Endodermal cell (in vitro differentiated cells): ENCODE measurements at regions not wholly inside any gene's neighbourhood (a gene's known extent, or its start where the extent isn't known, plus 50 kb on each side); places are given as distances from the start of the nearest gene placed in this dataset.
"Not testable (repeated sequence)": the region's sequence is repeated elsewhere in the genome, so short reads cannot be mapped to it uniquely, and the experiment has no call there.

Experiments
- DNase-seq: peaks from one replicate; pipeline ENCODE4 v3.0.0-alpha.2; 2017
- H3K27ac ChIP-seq: 2 replicates; pipeline ENCODE4 v1.5.1; 2013; ENCODE audit warnings: mild to moderate bottlenecking, low read depth, low read length, moderate library complexity
- H3K27me3 ChIP-seq: 2 replicates; pipeline ENCODE4 v1.6.1; 2013; ENCODE audit warnings: mild to moderate bottlenecking, low read length, moderate library complexity; ENCODE audit not compliant: insufficient read depth, control insufficient read depth, poor library complexity, severe bottlenecking
- H3K36me3 ChIP-seq: 2 replicates; pipeline ENCODE4 v1.7.0; 2013; ENCODE audit warnings: mild to moderate bottlenecking, low read length, moderate library complexity; ENCODE audit not compliant: control insufficient read depth, insufficient read depth
- H3K4me1 ChIP-seq: one replicate; pipeline ENCODE4 v1.7.0; 2013; ENCODE audit warnings: low read length; ENCODE audit not compliant: control insufficient read depth, insufficient read depth
- H3K4me3 ChIP-seq: 2 replicates; pipeline ENCODE4 v1.5.1; 2013; ENCODE audit warnings: mild to moderate bottlenecking, low read length, moderate library complexity
- H3K9ac ChIP-seq: 2 replicates; pipeline ENCODE4 v1.6.1; 2013; ENCODE audit warnings: mild to moderate bottlenecking, low read length, moderate library complexity; ENCODE audit not compliant: poor library complexity, severe bottlenecking; ENCODE audit errors: extremely low read depth
- H3K9me3 ChIP-seq: 2 replicates; pipeline ENCODE4 v1.6.1; 2013; ENCODE audit warnings: mild to moderate bottlenecking, low read length, moderate library complexity; ENCODE audit not compliant: control insufficient read depth
- H3K27ac Mint-ChIP-seq: 2 replicates; pipeline ENCODE4 v1.8.0; 2020; ENCODE audit warnings: mixed read lengths
- H3K27me3 Mint-ChIP-seq: 2 replicates; pipeline ENCODE4 v1.8.0; 2021; ENCODE audit warnings: mild to moderate bottlenecking, mixed read lengths; ENCODE audit not compliant: insufficient read depth
- H3K36me3 Mint-ChIP-seq: 2 replicates; pipeline ENCODE4 v1.8.0; 2020; ENCODE audit warnings: low read depth, mixed read lengths
- H3K4me1 Mint-ChIP-seq: 2 replicates; pipeline ENCODE4 v1.8.0; 2020; ENCODE audit warnings: mixed read lengths
- H3K4me3 Mint-ChIP-seq: 2 replicates; pipeline ENCODE4 v1.8.0; 2020; ENCODE audit warnings: mild to moderate bottlenecking, moderate library complexity, mixed read lengths
- H3K9me3 Mint-ChIP-seq: 2 replicates; pipeline ENCODE4 v1.8.0; 2020; ENCODE audit warnings: mild to moderate bottlenecking, mixed read lengths
- CTCF ChIP-seq: fragments of 200-600 bp; sonication (generic); conservative IDR thresholded peaks from 2 replicates; pipeline ENCODE4 v1.5.0; 2021; ENCODE audit warnings: antibody characterized with exemption, mild to moderate bottlenecking
- WGBS, 2 experiments: methylation state at CpG; one replicate each; pipeline versions ENCODE4 v1.1.5 to v1.1.7; 2013; ENCODE audit warnings: missing lambda C conversion rate in 2 of 2, mixed read lengths in 1 of 2; ENCODE audit not compliant: insufficient coverage in 1 of 2, insufficient read length in 1 of 2; 5-methylcytosine and 5-hydroxymethylcytosine counted together

GRCh38 chr18:25493401-25493800, 141.4 kb upstream of the ZNF521 start:
- H3K27me3 Mint-ChIP-seq: no peaks in the 10 kb centered on the region
- Histone ChIP-seq H3K4me1 (no peaks in the 10 kb centered on the region), H3K36me3 (no peaks in the 10 kb centered on the region), H3K27me3 (no peaks in the 10 kb centered on the region), H3K9ac (no peak overlapping the region), H3K9me3 (peaks cover 19% of the 10 kb centered on the region), H3K27ac (no peak overlapping the region), H3K4me3 (no peak overlapping the region)
- no peak overlapping the region for H3K27ac Mint-ChIP-seq
- TF ChIP-seq CTCF: no peak
- H3K9me3 Mint-ChIP-seq: peaks cover 7% of the 10 kb centered on the region
- no peaks in the 10 kb centered on the region for H3K36me3 Mint-ChIP-seq
- peaks cover 14% of the 10 kb centered on the region for H3K4me1 Mint-ChIP-seq
- DNase-seq: no peak
- H3K4me3 Mint-ChIP-seq: no peak overlapping the region

GRCh38 chr18:25490316-25490715, 138.3 kb upstream of the ZNF521 start:
- Mint-ChIP-seq H3K27me3 (no peaks in the 10 kb centered on the region), H3K4me3 (no peak overlapping the region), H3K4me1 (peaks cover 3% of the 10 kb centered on the region), H3K27ac (no peak overlapping the region), H3K36me3 (no peaks in the 10 kb centered on the region), H3K9me3 (peaks cover 7% of the 10 kb centered on the region)
- Histone ChIP-seq H3K4me1 (no peaks in the 10 kb centered on the region), H3K9me3 (peaks cover 19% of the 10 kb centered on the region), H3K9ac (no peak overlapping the region), H3K27me3 (no peaks in the 10 kb centered on the region), H3K36me3 (no peaks in the 10 kb centered on the region), H3K27ac (no peak overlapping the region), H3K4me3 (no peak overlapping the region)
- no peak for DNase-seq
- WGBS, 2 experiments: 98 to 100% methylated on average over 3 to 4 of the region's 4 CpGs
- no peak for TF ChIP-seq CTCF

GRCh38 chr18:25473008-25473407, 121.0 kb upstream of the ZNF521 start:
- H3K4me3 ChIP-seq: no peak overlapping the region
- H3K9me3 ChIP-seq: no peaks in the 10 kb centered on the region
- no peak for TF ChIP-seq CTCF
- H3K4me1 ChIP-seq: no peaks in the 10 kb centered on the region
- no peak overlapping the region for H3K9ac ChIP-seq
- no peaks in the 10 kb centered on the region for H3K27me3 ChIP-seq
- WGBS, 2 experiments: 92 to 100% methylated on average over 2 of the region's 2 CpGs
- Mint-ChIP-seq H3K4me3 (no peak overlapping the region), H3K4me1 (no peaks in the 10 kb centered on the region), H3K36me3 (no peaks in the 10 kb centered on the region), H3K27me3 (peaks cover 2% of the 10 kb centered on the region), H3K27ac (no peak overlapping the region), H3K9me3 (peaks cover 5% of the 10 kb centered on the region)
- no peak overlapping the region for H3K27ac ChIP-seq
- no peaks in the 10 kb centered on the region for H3K36me3 ChIP-seq
- DNase-seq: no peak

GRCh38 chr18:25470756-25471524, 119.0 kb upstream of the ZNF521 start:
- WGBS, 2 experiments: 90 to 100% methylated on average over 2 to 4 of the region's 7 CpGs

More at GRCh38 chr18:25470756-25471524, 119.0 kb upstream of the ZNF521 start:
- not testable (repeated sequence) for H3K9me3 ChIP-seq, H3K27me3 Mint-ChIP-seq, H3K4me1 Mint-ChIP-seq, H3K9me3 Mint-ChIP-seq, H3K9ac ChIP-seq, H3K4me3 ChIP-seq, H3K36me3 ChIP-seq, DNase-seq, H3K4me3 Mint-ChIP-seq, H3K27ac Mint-ChIP-seq, H3K27me3 ChIP-seq, H3K4me1 ChIP-seq, H3K36me3 Mint-ChIP-seq, H3K27ac ChIP-seq
